ENCODE measurements at regions not wholly inside any gene's neighbourhood (a gene's known extent, or its start where the extent isn't known, plus 50 kb on each side); places are given as distances from the start of the nearest gene placed in this dataset.

GRCh38 chr2:145186303-145186702, 666.4 kb upstream of the ZEB2 start:
- intact Hi-C loops (cut with DNase I, micrococcal nuclease), result no loop called here
- no peak for DNase-seq

GRCh38 chr2:145185696-145186095, 665.8 kb upstream of the ZEB2 start:
- intact Hi-C loops (cut with DNase I, micrococcal nuclease), result no loop called here
- DNase-seq (no peak), ATAC-seq (no peak)

More at GRCh38 chr2:145186303-145186702, 666.4 kb upstream of the ZEB2 start:
- ATAC-seq, result no peak

- intact Hi-C loops (cut with DNase I, micrococcal nuclease), result no loop called here
- DNase-seq (no peak), ATAC-seq (no peak)
Observed at GRCh38 chr2:145184741-145185651, 665.1 kb upstream of the ZEB2 start.

DNA sequence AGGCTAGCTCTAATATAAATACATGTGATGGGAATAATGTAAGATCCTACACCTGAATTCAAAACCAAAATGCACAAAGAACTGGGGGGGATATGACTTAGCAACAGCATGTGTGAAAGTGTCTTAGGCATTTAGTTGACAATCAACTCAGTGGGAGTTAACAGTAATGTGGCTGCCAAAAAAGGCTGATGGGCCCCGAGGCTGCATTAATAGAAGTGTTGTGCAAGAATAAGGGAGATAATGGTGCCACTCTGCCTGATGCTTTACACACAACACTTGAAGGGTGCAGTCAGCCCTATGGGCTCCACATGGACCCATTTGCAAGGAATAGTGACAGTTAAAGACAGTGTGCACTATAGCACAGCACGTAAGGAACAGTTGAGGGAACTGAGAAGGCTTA, 649.4 kb upstream of the ZEB2 start:
- DNase-seq (no peak), ATAC-seq (no peak)
- intact Hi-C loops (cut with DNase I, micrococcal nuclease), result no loop called here

- intact Hi-C loops (cut with DNase I, micrococcal nuclease), result no loop called here
- DNase-seq (no peak), ATAC-seq (no peak)
Observed at GRCh38 chr2:145168091-145168490, 648.2 kb upstream of the ZEB2 start.

- no peak for DNase-seq
- intact Hi-C loops (cut with DNase I, micrococcal nuclease), result no loop called here
- no peak for ATAC-seq
Observed at GRCh38 chr2:145166731-145167302, 646.9 kb upstream of the ZEB2 start.

DNA sequence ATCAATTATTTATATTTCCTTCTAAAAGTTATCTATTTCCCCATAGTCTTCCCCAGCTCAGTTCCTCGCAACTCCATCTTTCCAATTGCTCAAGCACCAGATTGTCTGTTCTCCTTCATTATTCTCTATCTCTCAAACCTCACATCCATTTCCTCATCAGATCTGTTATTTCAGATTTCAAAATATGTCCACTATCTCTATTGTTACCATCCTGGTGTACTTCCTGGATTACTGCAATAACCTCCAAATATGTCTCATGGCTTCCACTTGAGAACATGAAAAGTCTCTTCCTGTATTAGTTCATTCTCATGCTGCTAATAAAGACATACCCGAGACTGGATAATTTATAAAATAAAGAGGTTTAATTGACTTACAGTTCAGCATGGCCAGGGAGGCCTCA, 641.7 kb upstream of the ZEB2 start:
- intact Hi-C loops (cut with DNase I, micrococcal nuclease), result no loop called here
- ATAC-seq (no peak), DNase-seq (no peak)

DNA sequence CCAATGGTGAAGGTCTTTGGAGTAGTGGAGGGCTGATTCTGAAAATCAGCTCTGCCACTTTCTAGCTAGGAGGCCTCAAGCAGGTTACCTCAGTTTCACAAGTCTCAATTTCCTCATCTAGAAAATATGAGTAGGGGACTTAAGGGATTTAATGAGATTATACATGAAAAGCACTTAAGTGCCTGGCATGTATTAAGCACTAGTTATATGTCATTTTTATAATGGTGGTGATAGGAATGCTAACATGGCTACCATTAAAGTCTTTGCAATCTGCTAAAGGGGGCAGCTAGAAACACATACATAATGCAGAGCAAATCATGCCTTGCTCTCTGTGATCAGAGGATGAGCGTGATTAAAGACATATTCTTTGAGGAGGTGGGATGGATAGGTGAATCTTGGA, 640.9 kb upstream of the ZEB2 start:
- DNase-seq (no peak), ATAC-seq (no peak)
- intact Hi-C loops (cut with DNase I, micrococcal nuclease), result no loop called here

DNA sequence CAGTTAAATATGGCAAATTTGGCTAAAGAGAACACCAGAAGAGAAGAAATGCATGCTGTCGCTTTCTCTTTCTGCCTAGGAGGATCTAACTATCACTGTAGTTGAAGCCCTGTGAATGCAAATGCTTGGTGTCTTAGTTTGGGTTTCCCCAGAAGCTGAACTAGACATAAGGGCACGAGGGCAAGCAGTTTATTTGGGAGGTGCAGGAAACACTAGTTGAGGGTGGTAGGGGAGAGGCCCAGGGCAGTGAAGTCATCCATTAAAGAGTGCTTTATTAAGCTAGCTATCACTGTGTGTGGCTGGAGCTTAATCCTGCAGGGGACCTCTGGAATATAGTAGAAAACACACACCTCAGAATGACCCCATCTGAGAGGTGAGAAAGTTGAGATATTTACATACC, 639.8 kb upstream of the ZEB2 start:
- ATAC-seq (no peak), DNase-seq (no peak)
- intact Hi-C loops (cut with DNase I, micrococcal nuclease), result no loop called here

- ATAC-seq, result no peak
- intact Hi-C loops (cut with DNase I, micrococcal nuclease), result no loop called here
- peak in 1 of 2 donors; percentile 17 for DNase-seq
Observed at GRCh38 chr2:145157741-145158591, 638.0 kb upstream of the ZEB2 start.

DNA sequence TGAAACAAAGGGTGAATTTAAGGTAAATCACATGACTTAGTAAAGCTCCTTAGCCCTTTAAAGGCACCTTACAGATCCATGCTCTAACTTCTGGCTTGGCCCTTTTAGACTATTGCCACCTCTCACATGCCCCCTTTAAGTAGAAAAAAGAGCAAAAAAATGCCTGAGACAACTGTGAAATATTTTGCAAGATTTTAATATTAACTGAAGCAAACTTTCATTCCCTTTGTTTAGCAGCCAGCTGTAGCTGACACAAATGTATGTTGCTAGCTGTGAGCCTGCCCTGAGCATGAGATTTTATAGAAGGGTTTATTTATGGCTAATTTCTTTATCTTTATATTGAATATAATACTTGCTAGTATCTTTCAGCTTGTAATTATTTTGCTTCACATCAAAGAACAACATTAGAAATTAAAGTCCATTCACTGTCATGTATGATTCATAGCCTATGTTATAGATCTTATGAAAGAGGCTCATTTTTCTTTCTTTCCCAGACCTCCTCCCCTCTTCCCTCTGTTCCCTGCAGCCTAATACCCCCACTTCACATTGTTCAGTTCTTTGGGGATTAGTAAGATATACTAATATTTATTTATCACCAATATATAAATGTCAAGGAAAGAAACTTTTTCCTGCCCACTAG, 637.2 kb upstream of the ZEB2 start:
- intact Hi-C loops (cut with DNase I, micrococcal nuclease), result no loop called here
- no peak for DNase-seq
- ATAC-seq, result no peak

DNA sequence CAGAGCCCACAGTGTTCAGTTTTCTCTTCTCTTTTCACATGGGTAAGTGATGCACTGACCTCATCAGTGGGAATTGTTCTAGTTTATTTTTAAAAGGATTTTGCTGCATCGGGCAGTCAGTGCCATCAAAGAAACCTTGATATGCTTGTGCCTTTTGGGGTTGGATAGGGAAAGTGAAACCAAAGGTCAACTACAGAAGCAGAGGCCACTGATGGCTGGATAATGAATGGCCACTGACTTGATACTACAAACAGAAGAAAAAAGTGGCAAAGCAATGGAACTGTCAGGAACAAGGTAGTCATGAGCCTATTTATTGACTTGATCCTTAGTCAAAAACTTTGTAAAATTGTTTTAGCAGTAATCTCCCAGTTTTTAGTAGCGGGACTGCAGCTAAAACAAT, 636.3 kb upstream of the ZEB2 start:
- intact Hi-C loops (cut with DNase I, micrococcal nuclease), result no loop called here
- DNase-seq (no peak), ATAC-seq (no peak)

DNA sequence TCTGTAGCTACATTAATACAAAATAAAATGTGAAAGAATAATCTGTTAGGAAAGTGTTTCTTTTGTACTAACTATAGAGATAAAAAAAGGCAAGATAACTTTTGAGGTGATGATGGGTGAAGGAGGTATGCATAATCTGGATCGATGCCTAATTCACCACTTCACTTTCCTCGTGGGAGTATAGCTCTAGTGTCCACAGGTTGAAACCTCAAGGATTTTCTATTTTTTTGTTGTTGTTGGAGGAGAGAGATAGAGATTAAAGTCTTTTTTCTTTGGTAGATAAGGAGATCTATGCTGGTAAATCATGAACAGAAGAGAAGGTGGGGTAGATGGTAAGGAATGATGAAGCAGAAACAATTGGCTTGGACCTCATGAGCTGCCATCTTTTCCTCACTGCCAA, 635.3 kb upstream of the ZEB2 start:
- no peak for ATAC-seq
- intact Hi-C loops (cut with DNase I, micrococcal nuclease), result no loop called here
- no peak for DNase-seq

DNA sequence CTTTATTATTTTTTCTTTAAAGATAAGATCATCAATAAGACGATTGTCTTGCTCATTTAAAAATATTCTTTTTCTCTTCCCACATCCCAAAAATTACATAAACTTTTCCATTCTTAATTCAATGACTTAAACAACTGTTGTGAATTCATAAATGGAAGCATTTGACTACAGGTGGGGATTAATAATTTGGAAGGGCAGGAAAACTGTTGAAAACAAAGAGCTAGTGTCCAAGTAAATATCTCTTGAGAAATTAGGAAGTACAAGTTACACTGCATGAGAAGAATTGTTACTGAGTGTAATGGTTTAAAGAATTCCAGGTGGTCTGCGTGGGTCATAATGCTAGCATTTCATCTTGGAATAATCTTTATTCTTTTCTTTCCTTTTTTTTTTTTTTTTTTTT, 634.8 kb upstream of the ZEB2 start:
- ATAC-seq (no peak), DNase-seq (no peak)
- intact Hi-C loops (cut with DNase I, micrococcal nuclease), result no loop called here

DNA sequence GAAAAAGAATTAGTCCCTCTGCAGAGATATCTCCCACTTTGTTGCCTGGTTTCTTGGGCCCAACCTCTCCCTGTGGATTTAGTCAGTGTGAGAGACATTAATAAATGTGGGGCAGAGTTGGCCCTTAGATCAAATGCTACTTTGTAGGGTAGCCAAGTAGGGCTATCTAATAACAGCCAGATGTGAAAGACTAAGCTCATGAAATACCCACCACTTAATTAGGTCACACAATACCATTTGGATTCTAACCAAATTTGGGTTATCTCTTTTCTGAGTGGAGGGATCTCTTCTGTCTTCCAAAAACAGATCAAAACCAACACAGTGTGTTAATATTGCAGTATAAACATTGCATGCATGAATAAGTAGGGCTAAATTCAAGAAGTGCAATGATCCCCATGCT, 626.8 kb upstream of the ZEB2 start:
- ATAC-seq (no peak), DNase-seq (no peak)
- intact Hi-C loops (cut with DNase I, micrococcal nuclease), result no loop called here

DNA sequence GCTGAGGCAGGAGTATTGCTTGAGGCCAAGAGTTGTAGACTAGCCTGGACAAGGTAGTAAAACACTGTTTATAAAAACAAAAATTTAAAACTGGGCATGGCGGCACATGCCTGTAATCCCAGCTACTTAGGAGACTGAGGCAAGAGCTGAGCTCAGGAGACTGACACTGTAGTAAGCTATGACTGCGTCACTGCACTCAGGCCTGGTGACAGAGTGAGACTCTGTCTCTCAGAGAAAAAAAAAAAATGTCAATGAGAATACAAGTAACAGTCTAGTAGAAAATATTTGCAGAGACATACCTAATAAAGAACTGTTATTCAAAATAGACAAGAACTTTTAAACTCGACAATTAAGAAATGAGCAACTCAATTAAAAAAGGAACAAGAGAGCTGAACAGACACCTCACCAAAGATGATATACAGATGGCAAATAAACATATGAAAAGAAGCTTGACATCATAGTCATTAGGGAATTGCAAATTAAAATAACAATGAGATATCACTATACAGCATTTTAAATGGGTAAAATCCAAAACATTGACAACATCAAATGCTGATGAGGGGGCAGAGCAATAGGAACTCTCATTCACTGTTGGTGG, 624.3 kb upstream of the ZEB2 start:
- ATAC-seq, result no peak
- intact Hi-C loops (cut with DNase I, micrococcal nuclease), result no loop called here
- no peak for DNase-seq

DNA sequence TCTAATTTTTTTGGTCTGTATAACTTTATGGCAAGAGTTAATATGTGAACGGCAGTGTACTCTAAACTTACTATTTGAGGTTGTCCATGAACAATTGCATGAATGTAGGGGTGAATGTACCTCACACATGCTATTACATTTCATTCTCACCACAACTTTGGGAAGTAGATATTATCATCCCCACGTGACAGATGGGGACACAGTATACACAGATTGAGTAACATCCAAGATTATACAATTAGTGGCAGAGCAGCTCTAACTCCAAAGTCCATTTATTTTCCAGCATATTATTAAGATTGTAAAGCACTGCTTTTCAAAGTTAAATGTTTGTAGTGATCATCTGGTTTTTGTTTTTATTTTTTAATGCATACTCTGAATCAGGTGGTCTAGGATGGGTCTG, 622.1 kb upstream of the ZEB2 start:
- intact Hi-C loops (cut with DNase I, micrococcal nuclease), result no loop called here
- no peak for ATAC-seq
- DNase-seq, result no peak

DNA sequence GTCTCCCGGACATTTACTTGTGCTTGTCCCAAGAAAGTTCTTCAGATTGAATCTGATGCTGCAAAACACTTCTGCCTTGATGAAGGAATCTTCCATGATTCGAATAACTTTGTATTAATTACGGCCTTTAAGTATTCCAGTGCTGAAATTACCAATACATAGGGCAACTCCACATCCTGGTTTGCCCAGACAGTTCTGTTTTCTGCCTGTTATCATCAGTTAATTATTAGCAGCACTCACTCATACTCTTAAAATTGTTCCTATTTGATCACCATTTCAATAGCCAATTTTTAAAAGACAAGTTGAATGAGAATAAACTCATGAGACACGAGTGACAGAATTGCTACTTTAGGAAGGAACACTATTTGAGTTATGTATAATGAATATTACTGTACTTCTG, 620.7 kb upstream of the ZEB2 start:
- DNase-seq, result no peak
- no peak for ATAC-seq
- intact Hi-C loops (cut with DNase I, micrococcal nuclease), result no loop called here

DNA sequence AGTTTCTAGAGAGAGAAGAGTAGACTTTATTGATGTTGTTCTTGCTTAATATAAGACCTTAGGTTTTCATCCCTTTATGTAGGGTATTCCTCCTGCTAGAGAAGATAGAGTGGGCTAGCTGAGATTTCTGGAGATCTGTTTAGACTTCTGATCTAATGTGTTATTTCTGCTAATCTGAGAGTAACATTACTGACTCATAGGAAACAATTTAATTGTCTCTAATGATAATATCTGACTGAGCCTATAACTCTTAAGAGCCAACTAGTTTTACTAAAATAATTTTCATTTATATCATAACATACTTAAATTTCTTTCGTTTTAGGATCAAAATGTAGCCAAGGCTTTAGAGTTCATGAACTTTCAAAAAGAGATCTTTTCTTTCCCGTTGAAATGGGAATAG, 618.7 kb upstream of the ZEB2 start:
- DNase-seq (no peak), ATAC-seq (no peak)
- intact Hi-C loops (cut with DNase I, micrococcal nuclease), result no loop called here

All from left colon (tissue), 2 donors.